GM23338 (cell line): ENCODE measurements at regions not wholly inside any gene's neighbourhood (a gene's known extent, or its start where the extent isn't known, plus 50 kb on each side); places are given as distances from the start of the nearest gene placed in this dataset.

Experiments
- ATAC-seq: fragments of 200-7000 bp; cut with Tn5 transposase; 3 replicates; pipeline ENCODE4 v1.9.1; 2020
- DNase-seq: peaks from one replicate; pipeline ENCODE4 v3.0.0-alpha.2; 2015; ENCODE audit warnings: low spot score
- H2AFZ ChIP-seq: fragments of 200-600 bp; sonication (generic); 2 replicates; pipeline ENCODE4 v1.8.0; 2016; ENCODE audit warnings: antibody characterized with exemption, mild to moderate bottlenecking, moderate library complexity
- H3F3A ChIP-seq: fragments of 200-600 bp; sonication (generic); replicated peaks from 2 replicates; pipeline ENCODE4 v1.8.0; 2017; ENCODE audit warnings: antibody characterized with exemption, mixed run types, low read depth
- H3K27ac ChIP-seq: fragments of 200-600 bp; sonication (generic); 2 replicates; pipeline ENCODE4 v1.6.1; 2016; ENCODE audit warnings: low read depth
- H3K27me3 ChIP-seq: fragments of 200-600 bp; sonication (generic); 2 replicates; pipeline ENCODE4 v1.8.0; 2016; ENCODE audit warnings: mild to moderate bottlenecking, mixed run types, moderate library complexity; ENCODE audit not compliant: insufficient read depth
- H3K36me3 ChIP-seq: fragments of 200-600 bp; sonication (generic); 2 replicates; pipeline ENCODE4 v1.8.0; 2016; ENCODE audit warnings: mild to moderate bottlenecking; ENCODE audit not compliant: insufficient read depth
- H3K4me1 ChIP-seq: fragments of 200-600 bp; sonication (generic); 2 replicates; pipeline ENCODE4 v1.8.0; 2016; ENCODE audit warnings: mild to moderate bottlenecking, moderate library complexity; ENCODE audit not compliant: insufficient read depth
- H3K4me2 ChIP-seq: fragments of 200-600 bp; sonication (generic); 2 replicates; pipeline ENCODE4 v1.7.1; 2017; ENCODE audit warnings: mixed run types
- H3K4me3 ChIP-seq: fragments of 200-600 bp; sonication (generic); 2 replicates; pipeline ENCODE4 v1.6.1; 2016; ENCODE audit warnings: mixed run types
- H3K79me2 ChIP-seq: fragments of 200-600 bp; sonication (generic); replicated peaks from 2 replicates; pipeline ENCODE4 v1.8.0; 2017; ENCODE audit warnings: mild to moderate bottlenecking; ENCODE audit not compliant: insufficient read depth
- H3K9me2 ChIP-seq: fragments of 200-600 bp; sonication (generic); 2 replicates; pipeline ENCODE4 v1.8.0; 2017; ENCODE audit not compliant: insufficient read depth
- H4K20me1 ChIP-seq: fragments of 200-600 bp; sonication (generic); replicated peaks from 2 replicates; pipeline ENCODE4 v1.8.0; 2017; ENCODE audit warnings: mild to moderate bottlenecking; ENCODE audit not compliant: insufficient read depth
- H3K27ac Mint-ChIP-seq: 2 replicates; pipeline ENCODE4 v1.8.0; 2020; ENCODE audit warnings: inconsistent platforms, mild to moderate bottlenecking, moderate library complexity, mixed read lengths
- H3K27me3 Mint-ChIP-seq: 3 replicates; pipeline ENCODE4 v1.8.0; 2022; ENCODE audit warnings: low read depth, mild to moderate bottlenecking, moderate library complexity, mixed read lengths, inconsistent platforms; ENCODE audit not compliant: insufficient read depth, poor library complexity
- H3K36me3 Mint-ChIP-seq: 3 replicates; pipeline ENCODE4 v1.8.0; 2021; ENCODE audit warnings: low read depth, mild to moderate bottlenecking, inconsistent platforms, moderate library complexity, mixed read lengths
- H3K4me1 Mint-ChIP-seq: 3 replicates; pipeline ENCODE4 v1.8.0; 2020; ENCODE audit warnings: mild to moderate bottlenecking, inconsistent platforms, mixed read lengths
- H3K4me3 Mint-ChIP-seq: 3 replicates; pipeline ENCODE4 v1.8.0; 2021; ENCODE audit warnings: moderate library complexity, mild to moderate bottlenecking, inconsistent platforms, mixed read lengths
- H3K9me3 Mint-ChIP-seq: 3 replicates; pipeline ENCODE4 v1.8.0; 2020; ENCODE audit warnings: moderate library complexity, mild to moderate bottlenecking, inconsistent platforms, mixed read lengths
- CREB1 ChIP-seq: fragments of 250-450 bp; sonication (Bioruptor Pico); IDR thresholded peaks from 2 replicates; pipeline ENCODE4 v1.5.0; 2020; ENCODE audit warnings: low read depth, mild to moderate bottlenecking, moderate library complexity
- CTCF ChIP-seq, 2 experiments: fragments of 200-600 bp in 1 of 2; sonication (generic) in 1 of 2; conservative IDR thresholded peaks; 2 replicates each; pipeline versions ENCODE4 v1.5.1 to v1.6.1; 2016 to 2017; ENCODE audit warnings: antibody characterized with exemption in 2 of 2, low read depth in 2 of 2, mild to moderate bottlenecking in 2 of 2, moderate library complexity in 1 of 2
- EZH2 ChIP-seq: fragments of 200-600 bp; sonication (generic); IDR thresholded peaks from one replicate; pipeline ENCODE4 v1.8.0; 2017; ENCODE audit warnings: antibody characterized with exemption, mild to moderate bottlenecking, low read depth; ENCODE audit not compliant: unreplicated experiment
- EZH2phosphoT487 ChIP-seq: fragments of 200-600 bp; sonication (generic); IDR thresholded peaks from one replicate; pipeline ENCODE4 v1.8.1; 2018; ENCODE audit warnings: antibody characterized with exemption; ENCODE audit not compliant: unreplicated experiment
- JUNB ChIP-seq: IDR thresholded peaks from one replicate; pipeline ENCODE4 v1.6.1; 2016; ENCODE audit warnings: antibody characterized with exemption; ENCODE audit not compliant: unreplicated experiment
- NANOG ChIP-seq: IDR thresholded peaks from 2 replicates; pipeline ENCODE4 v1.6.1; 2016; ENCODE audit warnings: antibody characterized with exemption, borderline replicate concordance
- POLR2AphosphoS5 ChIP-seq: IDR thresholded peaks from 2 replicates; pipeline ENCODE4 v1.6.1; 2016; ENCODE audit warnings: antibody characterized with exemption, low read depth
- REST ChIP-seq: IDR thresholded peaks from one replicate; pipeline ENCODE4 v1.6.1; 2018; ENCODE audit warnings: antibody characterized with exemption; ENCODE audit not compliant: unreplicated experiment
- STAT1 ChIP-seq: IDR thresholded peaks from one replicate; pipeline ENCODE4 v1.6.1; 2016; ENCODE audit warnings: antibody characterized with exemption; ENCODE audit not compliant: unreplicated experiment
- ZNF114 ChIP-seq: fragments of 250-450 bp; sonication (Bioruptor Pico); IDR thresholded peaks from 2 replicates; pipeline ENCODE4 v1.5.0; 2020; ENCODE audit warnings: mild to moderate bottlenecking, moderate library complexity
- ZNF331 ChIP-seq: fragments of 250-450 bp; sonication (Bioruptor Pico); IDR thresholded peaks from 2 replicates; pipeline ENCODE4 v1.5.0; 2020; ENCODE audit warnings: low read depth, mild to moderate bottlenecking, moderate library complexity
- ZNF462 ChIP-seq: fragments of 250-450 bp; sonication (Bioruptor Pico); IDR thresholded peaks from 2 replicates; pipeline ENCODE4 v1.5.0; 2020; ENCODE audit warnings: mild to moderate bottlenecking, moderate library complexity

GRCh38 chr2:128599700-128600099, 281.0 kb upstream of the HS6ST1 start (continued):
- TF ChIP-seq CREB1 (no peak), ZNF114 (no peak), EZH2phosphoT487 (no peak), POLR2AphosphoS5 (no peak)

GRCh38 chr2:128600581-128601297, 282.1 kb upstream of the HS6ST1 start:
- no peaks in the 10 kb centered on the region for H3K4me1 ChIP-seq
- H3K27ac ChIP-seq: no peak overlapping the region
- no peak overlapping the region for H3K4me3 ChIP-seq
- Mint-ChIP-seq H3K27me3 (peaks cover 8% of the 10 kb centered on the region), H3K4me3 (no peak overlapping the region), H3K4me1 (no peaks in the 10 kb centered on the region), H3K27ac (no peak overlapping the region), H3K36me3 (no peaks in the 10 kb centered on the region), H3K9me3 (no peaks in the 10 kb centered on the region)
- no peaks in the 10 kb centered on the region for H3F3A ChIP-seq
- H3K4me2 ChIP-seq: no peak overlapping the region
- H3K27me3 ChIP-seq: no peaks in the 10 kb centered on the region
- no peaks in the 10 kb centered on the region for H3K79me2 ChIP-seq
- ATAC-seq (no peak), DNase-seq (no peak)
- H3K9me2 ChIP-seq: peaks cover 7% of the 10 kb centered on the region; the same call in 1 of the 2 replicates
- no peak overlapping the region for H2AFZ ChIP-seq
- no peaks in the 10 kb centered on the region for H3K36me3 ChIP-seq
- no peaks in the 10 kb centered on the region for H4K20me1 ChIP-seq
- TF ChIP-seq CREB1: no peak
- no peak for TF ChIP-seq REST
- TF ChIP-seq EZH2phosphoT487: no peak
- TF ChIP-seq ZNF462: no peak
- TF ChIP-seq ZNF114: no peak
- no peak for TF ChIP-seq EZH2
- TF ChIP-seq NANOG: no peak
- TF ChIP-seq JUNB: no peak
- TF ChIP-seq CTCF (conservative IDR thresholded peaks at IDR 0.05; ENCODE audit: low read depth in 2 of 2): no peak
- TF ChIP-seq POLR2AphosphoS5: no peak
- TF ChIP-seq ZNF331 (CRISPR knock-in tag): no peak
- TF ChIP-seq STAT1: no peak
